GM12872 (cell line): ENCODE measurements at regions not wholly inside any gene's neighbourhood (a gene's known extent, or its start where the extent isn't known, plus 50 kb on each side); places are given as distances from the start of the nearest gene placed in this dataset.

Source experiments
- CTCF ChIP-seq: IDR thresholded peaks from 3 replicates; pipeline ENCODE4 v1.5.1; 2011; ENCODE audit warnings: low read depth, mild to moderate bottlenecking, low read length, moderate library complexity; ENCODE audit not compliant: insufficient read depth

GRCh38 chr16:29321585-29321984 is 84.9 kb downstream of the NPIPB11 start:
- TF ChIP-seq CTCF: no peak

- no peak for TF ChIP-seq CTCF
Observed at GRCh38 chr16:29321000-29321393, 85.5 kb downstream of the NPIPB11 start.

- no peak for TF ChIP-seq CTCF
Observed at GRCh38 chr16:29320274-29320999, 86.1 kb downstream of the NPIPB11 start.

- no peak for TF ChIP-seq CTCF
Observed at GRCh38 chr16:29319726-29320125, 86.8 kb downstream of the NPIPB11 start.

GRCh38 chr16:29318037-29318436 is 88.5 kb downstream of the NPIPB11 start:
- TF ChIP-seq CTCF: no peak

- TF ChIP-seq CTCF: no peak
Observed at GRCh38 chr16:29317269-29317668, 89.2 kb downstream of the NPIPB11 start.

GRCh38 chr16:29316761-29317183 is 89.7 kb downstream of the NPIPB11 start:
- no peak for TF ChIP-seq CTCF
